ENCODE measurements at regions not wholly inside any gene's neighbourhood (a gene's known extent, or its start where the extent isn't known, plus 50 kb on each side); places are given as distances from the start of the nearest gene placed in this dataset.

GRCh38 chr3:95271395-95271794 is 1208.5 kb downstream of the NSUN3 start:
- H3K27me3 ChIP-seq (ENCODE audit: control insufficient read depth, insufficient read depth, low read length): no peaks in the 10 kb centered on the region
- no peak for TF ChIP-seq CTCF (IDR thresholded peaks at IDR 0.05; ENCODE audit: insufficient read depth, low read length, poor library complexity, severe bottlenecking)
- no peak for DNase-seq (ENCODE audit: low read depth)
- no peak overlapping the region for H3K4me3 ChIP-seq (ENCODE audit: low read depth, low read length)
- H3K36me3 ChIP-seq (ENCODE audit: control insufficient read depth, insufficient read depth, low read length): no peaks in the 10 kb centered on the region

- Histone ChIP-seq H3K4me3 (ENCODE audit: low read depth, low read length) (no peak overlapping the region), H3K27me3 (ENCODE audit: control insufficient read depth, insufficient read depth, low read length) (no peaks in the 10 kb centered on the region), H3K36me3 (ENCODE audit: control insufficient read depth, insufficient read depth, low read length) (no peaks in the 10 kb centered on the region)
- DNase-seq (ENCODE audit: low read depth): no peak
- TF ChIP-seq CTCF (IDR thresholded peaks at IDR 0.05; ENCODE audit: insufficient read depth, low read length, poor library complexity, severe bottlenecking): no peak
Observed at GRCh38 chr3:95272166-95272565, 1209.3 kb downstream of the NSUN3 start.

GRCh38 chr3:95272781-95273180 is 1209.9 kb downstream of the NSUN3 start:
- Histone ChIP-seq H3K4me3 (ENCODE audit: low read depth, low read length) (no peak overlapping the region), H3K36me3 (ENCODE audit: control insufficient read depth, insufficient read depth, low read length) (no peaks in the 10 kb centered on the region), H3K27me3 (ENCODE audit: control insufficient read depth, insufficient read depth, low read length) (no peaks in the 10 kb centered on the region)
- TF ChIP-seq CTCF (IDR thresholded peaks at IDR 0.05; ENCODE audit: insufficient read depth, low read length, poor library complexity, severe bottlenecking): no peak
- no peak for DNase-seq (ENCODE audit: low read depth)

- Histone ChIP-seq H3K4me3 (ENCODE audit: low read depth, low read length) (no peak overlapping the region), H3K36me3 (ENCODE audit: control insufficient read depth, insufficient read depth, low read length) (no peaks in the 10 kb centered on the region), H3K27me3 (ENCODE audit: control insufficient read depth, insufficient read depth, low read length) (no peaks in the 10 kb centered on the region)
- no peak for TF ChIP-seq CTCF (IDR thresholded peaks at IDR 0.05; ENCODE audit: insufficient read depth, low read length, poor library complexity, severe bottlenecking)
- DNase-seq (ENCODE audit: low read depth): no peak
Observed at GRCh38 chr3:95277613-95278012, 1214.8 kb downstream of the NSUN3 start.

- Histone ChIP-seq H3K4me3 (ENCODE audit: low read depth, low read length) (no peak overlapping the region), H3K27me3 (ENCODE audit: control insufficient read depth, insufficient read depth, low read length) (no peaks in the 10 kb centered on the region), H3K36me3 (ENCODE audit: control insufficient read depth, insufficient read depth, low read length) (no peaks in the 10 kb centered on the region)
- no peak for TF ChIP-seq CTCF (IDR thresholded peaks at IDR 0.05; ENCODE audit: insufficient read depth, low read length, poor library complexity, severe bottlenecking)
- DNase-seq (ENCODE audit: low read depth): no peak
Observed at GRCh38 chr3:95280711-95281352, 1218.0 kb downstream of the NSUN3 start.

GRCh38 chr3:95289295-95289694 is 1226.4 kb downstream of the NSUN3 start:
- no peak for TF ChIP-seq CTCF (IDR thresholded peaks at IDR 0.05; ENCODE audit: insufficient read depth, low read length, poor library complexity, severe bottlenecking)
- Histone ChIP-seq H3K27me3 (ENCODE audit: control insufficient read depth, insufficient read depth, low read length) (no peaks in the 10 kb centered on the region), H3K4me3 (ENCODE audit: low read depth, low read length) (no peak overlapping the region), H3K36me3 (ENCODE audit: control insufficient read depth, insufficient read depth, low read length) (no peaks in the 10 kb centered on the region)
- peak; percentile 7 for DNase-seq (ENCODE audit: low read depth)

Measured in kidney epithelial cell (primary cell).